ENCODE measurements at regions not wholly inside any gene's neighbourhood (a gene's known extent, or its start where the extent isn't known, plus 50 kb on each side); places are given as distances from the start of the nearest gene placed in this dataset.
A peak's percentile ranks its signal among the peaks of the same experiment; 100 is the strongest.

GRCh38 chr4:73348185-73348584, 55.9 kb upstream of the ALB start:
- H2AFZ ChIP-seq, result no peak overlapping the region
- H3K4me3 ChIP-seq, result no peak overlapping the region
- no peaks in the 10 kb centered on the region for H3K4me1 ChIP-seq (ENCODE audit: insufficient read depth)
- H3K27me3 ChIP-seq (replicated peaks; ENCODE audit: insufficient read depth), result no peaks in the 10 kb centered on the region
- no peak overlapping the region for H3K4me2 ChIP-seq (ENCODE audit: unreplicated experiment)
- no peaks in the 10 kb centered on the region for H3K9me3 ChIP-seq (ENCODE audit: low read depth)
- H3K9me2 ChIP-seq (ENCODE audit: insufficient read depth), result no peaks in the 10 kb centered on the region
- H3K36me3 ChIP-seq (ENCODE audit: low read depth), result no peaks in the 10 kb centered on the region
- H3K79me2 ChIP-seq (ENCODE audit: insufficient read depth), result no peaks in the 10 kb centered on the region
- in situ Hi-C loops (cut with MboI), result loop anchor here (25.0 kb wide), 1 partner anchor 289 kb away; no protein-coding TSS in a partner anchor
- H3K9ac ChIP-seq, result no peak overlapping the region
- no peak for DNase-seq
- TF ChIP-seq EZH2 (IDR thresholded peaks at IDR 0.05; ENCODE audit: insufficient read depth, poor library complexity, severe bottlenecking), result no peak
- TF ChIP-seq EZH2phosphoT487 (IDR thresholded peaks at IDR 0.05; ENCODE audit: insufficient read depth, low read depth), result no peak
- H3F3A ChIP-seq (ENCODE audit: insufficient read depth), result no peaks in the 10 kb centered on the region
- no peak overlapping the region for H3K27ac ChIP-seq
- H4K20me1 ChIP-seq (ENCODE audit: insufficient read depth), result no peaks in the 10 kb centered on the region

GRCh38 chr4:73347497-73347896, 56.6 kb upstream of the ALB start:
- Histone ChIP-seq H3K4me3 (no peak overlapping the region), H3K4me2 (ENCODE audit: unreplicated experiment) (no peak overlapping the region), H3K9ac (no peak overlapping the region), H3F3A (ENCODE audit: insufficient read depth) (no peaks in the 10 kb centered on the region), H3K36me3 (ENCODE audit: low read depth) (no peaks in the 10 kb centered on the region), H3K27ac (no peak overlapping the region), H3K9me2 (ENCODE audit: insufficient read depth) (no peaks in the 10 kb centered on the region), H2AFZ (no peak overlapping the region), H3K4me1 (ENCODE audit: insufficient read depth) (no peaks in the 10 kb centered on the region), H3K79me2 (ENCODE audit: insufficient read depth) (no peaks in the 10 kb centered on the region), H3K27me3 (replicated peaks; ENCODE audit: insufficient read depth) (no peaks in the 10 kb centered on the region), H4K20me1 (ENCODE audit: insufficient read depth) (no peaks in the 10 kb centered on the region), H3K9me3 (ENCODE audit: low read depth) (no peaks in the 10 kb centered on the region)
- TF ChIP-seq EZH2 (IDR thresholded peaks at IDR 0.05; ENCODE audit: insufficient read depth, poor library complexity, severe bottlenecking) (no peak), EZH2phosphoT487 (IDR thresholded peaks at IDR 0.05; ENCODE audit: insufficient read depth, low read depth) (no peak)
- DNase-seq, result no peak
- in situ Hi-C loops (cut with MboI), result loop anchor here (25.0 kb wide), 1 partner anchor 290 kb away; no protein-coding TSS in a partner anchor

GRCh38 chr4:73345399-73345975, 58.6 kb upstream of the ALB start:
- no peak overlapping the region for H2AFZ ChIP-seq
- no peaks in the 10 kb centered on the region for H3K79me2 ChIP-seq (ENCODE audit: insufficient read depth)
- DNase-seq, result no peak
- H3K27ac ChIP-seq, result no peak overlapping the region
- no peaks in the 10 kb centered on the region for H3K9me3 ChIP-seq (ENCODE audit: low read depth)
- H3K9ac ChIP-seq, result no peak overlapping the region
- in situ Hi-C loops (cut with MboI), result loop anchor here (25.0 kb wide), 1 partner anchor 292 kb away; no protein-coding TSS in a partner anchor
- TF ChIP-seq EZH2phosphoT487 (IDR thresholded peaks at IDR 0.05; ENCODE audit: insufficient read depth, low read depth) (no peak), EZH2 (IDR thresholded peaks at IDR 0.05; ENCODE audit: insufficient read depth, poor library complexity, severe bottlenecking) (no peak)
- H3K4me2 ChIP-seq (ENCODE audit: unreplicated experiment), result no peak overlapping the region
- no peaks in the 10 kb centered on the region for H3F3A ChIP-seq (ENCODE audit: insufficient read depth)
- H3K4me1 ChIP-seq (ENCODE audit: insufficient read depth), result no peaks in the 10 kb centered on the region
- H3K36me3 ChIP-seq (ENCODE audit: low read depth), result no peaks in the 10 kb centered on the region
- WGBS, 2 experiments (ENCODE audit: low coverage in 1 of 2, low lambda C conversion rate in 2 of 2, missing lambda C conversion rate in 2 of 2), result 77 to 81% methylated on average over 4 of the region's 4 CpGs
- no peaks in the 10 kb centered on the region for H3K9me2 ChIP-seq (ENCODE audit: insufficient read depth)
- H3K4me3 ChIP-seq, result no peak overlapping the region
- no peaks in the 10 kb centered on the region for H4K20me1 ChIP-seq (ENCODE audit: insufficient read depth)
- no peaks in the 10 kb centered on the region for H3K27me3 ChIP-seq (replicated peaks; ENCODE audit: insufficient read depth)

- no peaks in the 10 kb centered on the region for H3K4me1 ChIP-seq (ENCODE audit: insufficient read depth)
- TF ChIP-seq EZH2 (IDR thresholded peaks at IDR 0.05; ENCODE audit: insufficient read depth, poor library complexity, severe bottlenecking) (no peak), EZH2phosphoT487 (IDR thresholded peaks at IDR 0.05; ENCODE audit: insufficient read depth, low read depth) (no peak)
- H3K36me3 ChIP-seq (ENCODE audit: low read depth), result no peaks in the 10 kb centered on the region
- H3K4me3 ChIP-seq, result no peak overlapping the region
- no peaks in the 10 kb centered on the region for H3K27me3 ChIP-seq (replicated peaks; ENCODE audit: insufficient read depth)
- H3K79me2 ChIP-seq (ENCODE audit: insufficient read depth), result no peaks in the 10 kb centered on the region
- H3K9me2 ChIP-seq (ENCODE audit: insufficient read depth), result no peaks in the 10 kb centered on the region
- no peaks in the 10 kb centered on the region for H4K20me1 ChIP-seq (ENCODE audit: insufficient read depth)
- in situ Hi-C loops (cut with MboI), result loop anchor here (25.0 kb wide), 1 partner anchor 293 kb away; no protein-coding TSS in a partner anchor
- no peaks in the 10 kb centered on the region for H3F3A ChIP-seq (ENCODE audit: insufficient read depth)
- H3K4me2 ChIP-seq (ENCODE audit: unreplicated experiment), result no peak overlapping the region
- H3K9ac ChIP-seq, result no peak overlapping the region
- H2AFZ ChIP-seq, result no peak overlapping the region
- H3K9me3 ChIP-seq (ENCODE audit: low read depth), result no peaks in the 10 kb centered on the region
- DNase-seq, result no peak
- WGBS, 2 experiments (ENCODE audit: low coverage in 1 of 2, low lambda C conversion rate in 2 of 2, missing lambda C conversion rate in 2 of 2), result 65 to 75% methylated on average over 1 of the region's 1 CpG
- no peak overlapping the region for H3K27ac ChIP-seq
Measured at GRCh38 chr4:73344106-73344505, 60.0 kb upstream of the ALB start.

GRCh38 chr4:73343432-73343831, 60.7 kb upstream of the ALB start:
- no peaks in the 10 kb centered on the region for H3K27me3 ChIP-seq (replicated peaks; ENCODE audit: insufficient read depth)
- H3K4me1 ChIP-seq (ENCODE audit: insufficient read depth), result no peaks in the 10 kb centered on the region
- no peaks in the 10 kb centered on the region for H3K36me3 ChIP-seq (ENCODE audit: low read depth)
- H3K27ac ChIP-seq, result no peak overlapping the region
- WGBS, 2 experiments (ENCODE audit: low coverage in 1 of 2, low lambda C conversion rate in 2 of 2, missing lambda C conversion rate in 2 of 2), result 84 to 90% methylated on average over 4 of the region's 4 CpGs
- no peak overlapping the region for H3K4me3 ChIP-seq
- no peaks in the 10 kb centered on the region for H3K9me2 ChIP-seq (ENCODE audit: insufficient read depth)
- no peaks in the 10 kb centered on the region for H3K79me2 ChIP-seq (ENCODE audit: insufficient read depth)
- no peaks in the 10 kb centered on the region for H4K20me1 ChIP-seq (ENCODE audit: insufficient read depth)
- in situ Hi-C loops (cut with MboI), result loop anchor here (25.0 kb wide), 1 partner anchor 294 kb away; no protein-coding TSS in a partner anchor
- no peaks in the 10 kb centered on the region for H3K9me3 ChIP-seq (ENCODE audit: low read depth)
- no peak overlapping the region for H3K9ac ChIP-seq
- DNase-seq, result peak; percentile 36
- TF ChIP-seq EZH2 (IDR thresholded peaks at IDR 0.05; ENCODE audit: insufficient read depth, poor library complexity, severe bottlenecking) (no peak), EZH2phosphoT487 (IDR thresholded peaks at IDR 0.05; ENCODE audit: insufficient read depth, low read depth) (no peak)
- no peak overlapping the region for H3K4me2 ChIP-seq (ENCODE audit: unreplicated experiment)
- H3F3A ChIP-seq (ENCODE audit: insufficient read depth), result no peaks in the 10 kb centered on the region
- no peak overlapping the region for H2AFZ ChIP-seq
